Kidney (tissue), 13 donors: ENCODE measurements at regions not wholly inside any gene's neighbourhood (a gene's known extent, or its start where the extent isn't known, plus 50 kb on each side); places are given as distances from the start of the nearest gene placed in this dataset.

ENCODE experiments used
- DNase-seq, 5 donors: peaks; one replicate each; pipeline ENCODE4 v3.0.0-alpha.2; 2013 to 2020
- FAIRE-seq: peaks from 2 replicates; lab custom pipeline; 2012; peaks lifted over from hg19 to GRCh38; lab: Jason Lieb, UNC
- H3K27ac ChIP-seq, 2 donors: one replicate each; pipeline ENCODE4 v1.7.0; 2013; ENCODE audit warnings: low read depth in 2 of 2, low read length in 2 of 2, inconsistent platforms in 1 of 2
- H3K27me3 ChIP-seq: one replicate; pipeline ENCODE4 v1.7.1; 2013; ENCODE audit warnings: low read length, inconsistent platforms; ENCODE audit not compliant: control insufficient read depth, insufficient read depth
- H3K36me3 ChIP-seq, 3 donors: one replicate each; pipeline versions ENCODE4 v1.7.0 to v1.7.1; 2013; ENCODE audit warnings: low read length in 3 of 3, control low read depth in 1 of 3, inconsistent platforms in 1 of 3; ENCODE audit not compliant: insufficient read depth in 3 of 3, control insufficient read depth in 2 of 3
- H3K4me1 ChIP-seq, 3 donors: one replicate each; pipeline versions ENCODE4 v1.7.0 to v1.7.1; 2013; ENCODE audit warnings: low read length in 3 of 3, inconsistent platforms in 1 of 3, low read depth in 1 of 3; ENCODE audit not compliant: control insufficient read depth in 2 of 3, insufficient read depth in 2 of 3
- H3K4me3 ChIP-seq, 3 donors: one replicate each; pipeline versions ENCODE4 v1.7.0 to v1.8.1; 2013; ENCODE audit warnings: low read length in 3 of 3, control low read depth in 1 of 3, inconsistent platforms in 1 of 3
- H3K9ac ChIP-seq, 3 donors: one replicate each; pipeline versions ENCODE4 v1.7.0 to v1.7.1; 2013; ENCODE audit warnings: low read length in 3 of 3, control low read depth in 1 of 3, inconsistent platforms in 1 of 3
- H3K9me3 ChIP-seq, 3 donors: one replicate each; pipeline versions ENCODE4 v1.7.0 to v1.7.1; 2013; ENCODE audit warnings: low read length in 3 of 3, control low read depth in 1 of 3, inconsistent platforms in 1 of 3; ENCODE audit not compliant: control insufficient read depth in 2 of 3, insufficient read depth in 1 of 3
- CTCF ChIP-seq: IDR thresholded peaks from 3 replicates; pipeline ENCODE4 v1.5.1; 2012; ENCODE audit warnings: mild to moderate bottlenecking, moderate library complexity, borderline replicate concordance; ENCODE audit not compliant: insufficient read depth; ENCODE audit errors: extremely low read depth
- intact Hi-C: fragments of 100-400 bp; cut with DNase I; formaldehyde crosslinking; loops from one replicate; pipeline ENCODE4 v1.11.1; 2022
- donor health status: control.
- donor health status: control.
- donor health status: control.
- donor health status: control.
- donor health status: control.
- donor health status: DM: yes; HTN: yes; CAD: no.
- donor health status: Normal renal cell carcinoma (clear cell type).

GRCh38 chr22:48961705-48962104 lies 866.0 kb downstream of the BRD1 start:
- FAIRE-seq (no peak), DNase-seq (peak in 1 of 5 donors; percentile 4)
- no peaks in the 10 kb centered on the region for H3K36me3 ChIP-seq
- no peak overlapping the region for H3K9ac ChIP-seq
- no peak overlapping the region for H3K27ac ChIP-seq
- no peaks in the 10 kb centered on the region for H3K9me3 ChIP-seq
- no peaks in the 10 kb centered on the region for H3K4me1 ChIP-seq
- H3K4me3 ChIP-seq: no peak overlapping the region
- H3K27me3 ChIP-seq: no peaks in the 10 kb centered on the region
- no peak for TF ChIP-seq CTCF
- intact Hi-C loops: no loop called here

- no peaks in the 10 kb centered on the region for H3K36me3 ChIP-seq
- no peaks in the 10 kb centered on the region for H3K9me3 ChIP-seq
- no peaks in the 10 kb centered on the region for H3K27me3 ChIP-seq
- no peaks in the 10 kb centered on the region for H3K4me1 ChIP-seq
- no peak overlapping the region for H3K27ac ChIP-seq
- FAIRE-seq (no peak), DNase-seq (peak in 2 of 5 donors; percentile 23 to 32)
- H3K9ac ChIP-seq: no peak overlapping the region
- no peak for TF ChIP-seq CTCF
- no peak overlapping the region for H3K4me3 ChIP-seq
- intact Hi-C loops: no loop called here
Measured at GRCh38 chr22:48960980-48961660, 866.6 kb downstream of the BRD1 start.

GRCh38 chr22:48960576-48960975 lies 867.1 kb downstream of the BRD1 start:
- peak in 1 of 5 donors; percentile 6 for DNase-seq
- Histone ChIP-seq H3K36me3 (no peaks in the 10 kb centered on the region), H3K27ac (no peak overlapping the region), H3K9me3 (no peaks in the 10 kb centered on the region), H3K4me1 (no peaks in the 10 kb centered on the region), H3K27me3 (no peaks in the 10 kb centered on the region), H3K9ac (no peak overlapping the region), H3K4me3 (no peak overlapping the region)
- intact Hi-C loops: no loop called here
- FAIRE-seq: no peak
- no peak for TF ChIP-seq CTCF

GRCh38 chr22:48959496-48959895 lies 868.2 kb downstream of the BRD1 start:
- H3K4me1 ChIP-seq: no peaks in the 10 kb centered on the region
- no peaks in the 10 kb centered on the region for H3K9me3 ChIP-seq
- H3K27ac ChIP-seq: no peak overlapping the region
- no peaks in the 10 kb centered on the region for H3K27me3 ChIP-seq
- no peak overlapping the region for H3K4me3 ChIP-seq
- no peaks in the 10 kb centered on the region for H3K36me3 ChIP-seq
- H3K9ac ChIP-seq: no peak overlapping the region
- FAIRE-seq (no peak), DNase-seq (no peak)
- intact Hi-C loops: no loop called here
- no peak for TF ChIP-seq CTCF
